ENCODE measurements at regions not wholly inside any gene's neighbourhood (a gene's known extent, or its start where the extent isn't known, plus 50 kb on each side); places are given as distances from the start of the nearest gene placed in this dataset.
"Not testable (repeated sequence)": the region's sequence is repeated elsewhere in the genome, so short reads cannot be mapped to it uniquely, and the experiment has no call there.

GRCh38 chr4:74559853-74560252, 114.9 kb downstream of the AREG start:
- no peak for TF ChIP-seq CTCF (IDR thresholded peaks at IDR 0.05)
- no peak for TF ChIP-seq ZFX (IDR thresholded peaks at IDR 0.05; ENCODE audit: borderline replicate concordance)

GRCh38 chr4:74567981-74568380, 123.0 kb downstream of the AREG start:
- H3K27ac ChIP-seq, result no peak overlapping the region
- TF ChIP-seq ZFX (IDR thresholded peaks at IDR 0.05; ENCODE audit: borderline replicate concordance) (no peak), CTCF (IDR thresholded peaks at IDR 0.05) (no peak)

More at GRCh38 chr4:74559853-74560252, 114.9 kb downstream of the AREG start:
- H3K27ac ChIP-seq, result no peak overlapping the region

- TF ChIP-seq CTCF (IDR thresholded peaks at IDR 0.05), result no peak
- TF ChIP-seq ZFX (IDR thresholded peaks at IDR 0.05; ENCODE audit: borderline replicate concordance), result no peak
- no peak overlapping the region for H3K27ac ChIP-seq
These were observed 125.2 kb downstream of the AREG start for GRCh38 chr4:74570095-74570494.

GRCh38 chr4:74578329-74578728, 133.4 kb downstream of the AREG start:
- TF ChIP-seq ZFX (IDR thresholded peaks at IDR 0.05; ENCODE audit: borderline replicate concordance) (no peak), CTCF (IDR thresholded peaks at IDR 0.05) (no peak)
- H3K27ac ChIP-seq, result no peak overlapping the region

GRCh38 chr4:74578865-74579264, 133.9 kb downstream of the AREG start:
- not testable (repeated sequence) for H3K27ac ChIP-seq

GRCh38 chr4:74583089-74583700, 138.3 kb downstream of the AREG start:
- TF ChIP-seq ZFX (IDR thresholded peaks at IDR 0.05; ENCODE audit: borderline replicate concordance), result no peak
- TF ChIP-seq CTCF (IDR thresholded peaks at IDR 0.05), result no peak
- no peak overlapping the region for H3K27ac ChIP-seq

- H3K27ac ChIP-seq, result no peak overlapping the region
- TF ChIP-seq ZFX (IDR thresholded peaks at IDR 0.05; ENCODE audit: borderline replicate concordance) (no peak), CTCF (IDR thresholded peaks at IDR 0.05) (no peak)
These were observed 138.8 kb downstream of the AREG start for GRCh38 chr4:74583757-74584156.

- H3K27ac ChIP-seq, result no peak overlapping the region
- no peak for TF ChIP-seq ZFX (IDR thresholded peaks at IDR 0.05; ENCODE audit: borderline replicate concordance)
- no peak for TF ChIP-seq CTCF (IDR thresholded peaks at IDR 0.05)
These were observed 143.4 kb downstream of the AREG start for GRCh38 chr4:74588350-74588749.
